ENCODE measurements at regions not wholly inside any gene's neighbourhood (a gene's known extent, or its start where the extent isn't known, plus 50 kb on each side); places are given as distances from the start of the nearest gene placed in this dataset.
"Not testable (repeated sequence)": the region's sequence is repeated elsewhere in the genome, so short reads cannot be mapped to it uniquely, and the experiment has no call there.

DNA sequence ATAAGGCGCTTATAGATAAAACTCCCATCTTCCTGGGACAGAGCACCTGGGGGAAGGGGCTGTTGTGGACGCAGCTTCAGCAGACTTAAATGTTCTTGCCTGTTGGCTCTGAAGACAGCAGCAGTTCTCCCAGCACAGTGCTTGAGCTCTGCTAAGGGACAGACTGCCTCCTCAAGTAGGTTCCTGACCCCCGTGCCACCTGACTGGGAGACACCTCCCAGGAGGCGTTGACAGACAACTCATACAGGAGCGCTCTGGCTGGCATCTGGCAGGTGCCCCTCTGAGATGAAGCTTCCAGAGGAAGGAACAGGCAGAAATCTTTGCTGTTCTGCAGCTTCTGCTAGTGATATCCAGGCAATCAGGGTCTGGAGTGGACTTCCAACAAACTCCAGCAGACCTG lies 383.1 kb upstream of the EMCN start:
- ATAC-seq, result not testable (repeated sequence)

DNA sequence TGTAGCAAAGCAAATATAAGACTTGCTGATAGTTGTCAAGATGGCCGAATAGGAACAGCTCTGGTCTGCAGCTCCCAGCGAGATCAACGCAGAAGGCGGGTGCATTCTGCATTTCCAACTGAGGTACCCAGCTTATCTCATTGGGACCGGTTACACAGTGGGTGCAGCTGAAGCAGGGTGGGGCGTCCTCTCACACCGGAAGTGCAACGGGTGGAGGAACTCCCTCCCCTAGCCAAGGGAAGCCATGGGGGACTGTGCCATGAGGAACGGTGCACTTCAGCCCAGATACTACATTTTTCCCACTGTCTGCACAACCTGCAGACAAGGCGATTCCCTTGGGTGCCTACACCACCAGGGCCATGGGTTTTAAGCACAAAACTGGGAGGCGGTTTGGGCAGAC lies 382.3 kb upstream of the EMCN start:
- ATAC-seq, result no peak

DNA sequence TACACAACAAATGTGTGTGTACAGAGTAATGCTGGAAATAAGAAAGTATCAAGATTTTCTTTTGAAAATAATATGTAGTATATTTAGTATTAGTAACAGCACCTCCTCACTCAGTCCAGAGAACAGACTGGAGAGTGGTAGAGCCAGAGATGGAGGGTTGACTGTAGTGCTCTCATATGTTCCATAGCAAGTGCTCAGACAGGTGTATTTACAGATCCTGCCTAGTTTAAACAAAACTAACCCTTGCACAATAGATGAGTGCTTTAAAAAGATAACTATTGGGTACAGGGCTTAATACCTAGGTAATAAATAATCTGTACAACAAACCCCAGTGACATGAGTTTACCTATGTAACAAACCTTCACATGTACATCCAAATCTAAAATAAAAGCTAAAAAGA lies 381.0 kb upstream of the EMCN start:
- no peak for ATAC-seq

DNA sequence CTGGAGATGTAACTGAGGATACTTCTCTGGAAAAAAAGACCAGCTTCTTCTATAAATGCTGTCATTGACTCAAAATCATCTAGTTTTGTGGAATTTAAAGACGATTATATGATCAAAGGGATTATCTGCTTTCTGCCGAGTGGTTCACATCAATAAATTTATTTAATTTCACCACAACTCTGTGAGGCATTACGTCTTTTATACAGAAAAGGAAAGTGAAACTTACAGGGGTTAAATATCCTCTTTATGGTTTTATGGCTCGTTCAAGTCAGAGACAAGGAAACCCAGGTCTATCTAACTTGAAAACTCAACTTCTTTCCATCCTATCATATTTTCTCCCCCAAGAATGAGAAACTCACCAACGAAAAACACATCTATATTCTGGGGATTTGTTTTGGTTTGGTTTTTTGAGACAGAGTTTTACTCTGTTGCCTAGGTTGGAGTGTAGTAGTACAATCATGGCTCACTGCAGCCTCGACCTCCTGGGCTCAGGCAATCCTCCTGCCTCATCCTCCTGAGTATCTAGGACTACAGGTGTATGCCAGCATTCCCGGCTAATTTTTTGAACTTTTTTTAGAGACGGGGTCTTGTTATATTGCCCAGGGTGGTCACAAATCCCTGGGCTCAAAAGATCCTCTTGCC lies 377.9 kb upstream of the EMCN start:
- peak; percentile 82 to 84 for ATAC-seq

DNA sequence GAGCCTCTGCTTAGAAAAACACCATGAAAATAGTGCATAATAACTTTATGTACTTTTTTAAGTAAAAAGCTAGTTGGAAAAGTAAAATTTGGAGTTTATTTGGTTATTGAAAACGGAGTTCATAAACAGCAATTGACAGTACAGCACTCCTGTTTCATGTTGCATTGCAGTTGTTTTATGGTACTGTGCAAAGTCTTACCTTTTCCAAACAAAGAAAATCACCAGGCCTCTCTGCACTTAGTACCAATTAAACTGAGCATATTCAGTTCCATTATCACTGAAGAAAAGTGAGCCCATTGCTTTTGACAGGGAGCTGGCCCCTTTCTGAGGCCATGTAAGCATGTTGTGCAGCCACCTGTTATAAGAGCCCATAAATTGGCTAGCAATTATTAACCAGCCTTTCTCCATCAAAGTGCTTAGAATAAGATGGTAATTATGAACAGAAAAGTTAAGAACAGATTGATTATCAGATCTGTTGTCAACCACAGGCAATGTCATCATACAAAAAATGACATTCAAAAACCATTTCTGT lies 376.6 kb upstream of the EMCN start:
- no peak for ATAC-seq

DNA sequence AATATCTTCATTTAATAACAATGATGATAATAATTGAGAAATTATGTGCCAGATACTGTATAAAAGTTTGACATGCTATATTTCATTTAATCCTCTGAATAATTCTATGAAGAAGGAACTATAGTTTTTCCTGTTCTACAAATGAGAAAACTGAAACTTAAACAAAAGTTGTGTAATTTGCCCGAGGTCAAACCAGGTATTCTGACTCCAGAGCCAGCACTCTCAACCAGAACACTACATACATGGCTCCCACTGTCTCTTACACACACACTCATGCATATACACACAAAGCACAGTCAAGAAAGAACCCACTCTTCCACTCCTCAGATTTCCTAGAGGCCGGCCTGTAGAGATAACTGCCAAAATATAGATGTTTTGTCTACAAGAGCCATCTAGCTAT lies 374.0 kb upstream of the EMCN start:
- no peak for ATAC-seq

DNA sequence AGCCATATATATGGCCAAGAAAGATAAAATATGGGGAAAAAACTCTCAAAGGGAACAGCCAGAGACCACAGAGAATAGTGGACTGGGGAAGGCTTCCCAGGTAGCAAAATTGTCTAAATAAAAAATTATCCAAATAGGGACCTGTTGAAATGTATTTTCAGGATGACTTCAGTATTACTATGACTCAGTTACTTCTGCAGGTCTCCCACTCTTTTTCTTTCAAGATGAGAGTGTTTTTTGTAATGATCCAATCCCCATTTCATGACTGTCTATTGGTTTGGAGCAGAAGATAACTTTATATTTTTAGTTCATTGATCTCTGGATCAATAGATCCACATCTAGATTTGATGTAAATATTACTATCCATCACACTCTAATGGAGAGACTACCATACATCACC lies 372.1 kb upstream of the EMCN start:
- no peak for ATAC-seq

DNA sequence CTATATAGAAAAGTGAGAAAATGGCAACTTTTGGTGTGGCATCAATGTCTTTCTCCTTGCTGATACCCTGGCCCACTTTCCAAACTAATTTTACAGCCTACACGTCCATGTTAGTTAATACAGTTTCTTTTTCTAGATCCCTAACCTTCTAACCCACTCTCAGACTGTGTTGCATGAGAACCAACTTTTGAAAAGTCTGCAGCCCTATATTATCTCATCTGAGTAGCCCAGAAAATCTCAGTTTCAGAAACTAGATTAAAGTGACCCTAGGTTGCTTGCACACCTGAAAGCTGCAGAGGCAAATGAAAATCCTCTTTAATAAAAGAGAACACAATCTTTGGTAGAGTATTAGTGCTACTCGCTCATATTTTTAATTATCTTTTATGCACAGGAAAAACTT lies 371.6 kb upstream of the EMCN start:
- ATAC-seq, result no peak

DNA sequence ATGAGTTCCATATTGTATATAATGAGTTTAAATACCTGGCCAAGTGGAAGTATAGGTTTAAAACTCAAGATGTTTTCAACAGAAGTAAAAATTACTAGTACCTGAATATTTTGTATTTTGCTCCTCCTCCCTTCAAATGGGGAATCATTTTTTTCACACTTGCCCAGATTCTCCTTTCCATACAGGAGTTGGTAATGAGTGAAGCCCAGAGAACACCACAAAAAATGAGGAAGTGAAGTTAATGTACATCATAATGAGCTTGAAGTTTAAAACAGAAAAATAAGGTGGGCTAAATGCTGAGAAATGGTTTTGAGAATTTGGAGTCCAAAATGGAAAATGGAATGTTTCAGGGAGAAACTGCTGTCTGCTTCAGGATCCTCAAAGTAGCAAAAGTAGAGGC lies 364.8 kb upstream of the EMCN start:
- no peak for ATAC-seq

DNA sequence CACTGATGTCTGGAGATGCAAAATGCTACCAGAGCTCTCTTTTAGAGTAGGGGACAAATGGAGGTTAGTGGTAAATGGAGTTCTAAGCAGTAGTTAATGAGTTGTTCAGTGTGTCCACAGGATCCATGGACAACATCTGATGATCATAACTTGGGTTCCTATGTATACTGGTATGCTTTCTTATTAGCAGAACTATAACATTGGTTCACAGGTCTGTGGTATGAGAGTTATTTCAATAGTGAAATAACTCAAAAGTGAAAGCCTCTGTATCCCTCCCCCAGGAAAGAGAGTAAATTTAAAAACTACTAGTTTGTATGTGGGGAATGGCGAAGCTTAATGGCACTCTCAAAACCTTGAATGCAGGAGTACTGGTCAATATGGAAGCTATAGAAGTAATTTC lies 363.5 kb upstream of the EMCN start:
- no peak for ATAC-seq

DNA sequence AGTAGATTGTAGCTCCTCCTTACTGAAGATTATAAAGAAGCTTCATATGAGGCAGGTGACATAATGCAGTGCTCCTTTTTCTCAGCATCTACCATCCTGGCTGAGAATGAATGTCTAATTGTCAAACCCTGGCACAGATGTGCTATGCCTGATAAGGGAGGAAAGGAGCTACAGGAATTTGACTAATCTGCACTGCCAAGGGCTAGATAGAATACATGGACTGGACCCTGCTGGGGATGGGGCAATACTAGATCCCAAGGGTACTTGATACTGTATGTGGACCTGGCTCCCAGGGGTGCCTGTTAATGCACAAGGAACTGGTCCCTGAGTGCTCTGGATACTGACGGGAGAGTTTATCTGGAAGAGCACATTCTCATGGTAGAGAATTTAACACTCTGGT lies 362.2 kb upstream of the EMCN start:
- no peak for ATAC-seq

DNA sequence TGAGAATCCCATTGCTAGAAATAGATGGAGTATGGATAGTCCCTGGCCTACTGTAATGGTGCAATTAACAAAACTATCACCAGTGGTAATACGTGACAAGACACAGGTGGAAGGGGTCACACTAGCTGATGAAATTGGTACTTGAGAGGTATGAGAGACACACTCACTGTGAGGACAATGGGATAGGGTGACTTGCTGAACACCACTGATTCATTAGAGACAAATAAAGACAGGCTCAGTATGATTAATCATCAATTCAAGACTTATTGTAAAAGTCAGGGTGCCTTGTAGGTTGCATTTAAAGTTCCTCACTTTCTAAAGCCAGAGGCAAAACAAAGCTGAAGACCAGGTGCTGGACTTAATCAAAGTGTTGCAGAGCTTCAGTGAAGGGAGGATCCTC lies 361.6 kb upstream of the EMCN start:
- ATAC-seq, result no peak

DNA sequence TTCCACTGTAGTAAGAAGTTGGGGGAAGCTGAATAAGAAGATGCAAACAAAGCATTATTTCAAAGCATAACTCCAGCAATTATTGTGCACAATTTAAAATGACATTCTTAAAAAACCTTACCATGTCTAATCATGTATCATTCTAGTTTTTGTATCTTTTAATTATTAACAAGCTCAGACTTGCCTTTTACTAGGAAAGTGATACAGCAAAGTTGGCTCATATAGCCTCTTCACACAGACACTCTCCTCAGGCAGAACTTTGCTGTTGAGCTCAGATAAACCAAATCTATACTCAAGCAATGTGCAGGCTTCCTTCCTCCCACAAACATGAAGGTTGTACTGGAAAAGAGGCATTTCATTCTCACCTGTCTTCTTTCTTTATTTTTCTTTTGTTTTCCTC lies 358.7 kb upstream of the EMCN start:
- ATAC-seq, result no peak

DNA sequence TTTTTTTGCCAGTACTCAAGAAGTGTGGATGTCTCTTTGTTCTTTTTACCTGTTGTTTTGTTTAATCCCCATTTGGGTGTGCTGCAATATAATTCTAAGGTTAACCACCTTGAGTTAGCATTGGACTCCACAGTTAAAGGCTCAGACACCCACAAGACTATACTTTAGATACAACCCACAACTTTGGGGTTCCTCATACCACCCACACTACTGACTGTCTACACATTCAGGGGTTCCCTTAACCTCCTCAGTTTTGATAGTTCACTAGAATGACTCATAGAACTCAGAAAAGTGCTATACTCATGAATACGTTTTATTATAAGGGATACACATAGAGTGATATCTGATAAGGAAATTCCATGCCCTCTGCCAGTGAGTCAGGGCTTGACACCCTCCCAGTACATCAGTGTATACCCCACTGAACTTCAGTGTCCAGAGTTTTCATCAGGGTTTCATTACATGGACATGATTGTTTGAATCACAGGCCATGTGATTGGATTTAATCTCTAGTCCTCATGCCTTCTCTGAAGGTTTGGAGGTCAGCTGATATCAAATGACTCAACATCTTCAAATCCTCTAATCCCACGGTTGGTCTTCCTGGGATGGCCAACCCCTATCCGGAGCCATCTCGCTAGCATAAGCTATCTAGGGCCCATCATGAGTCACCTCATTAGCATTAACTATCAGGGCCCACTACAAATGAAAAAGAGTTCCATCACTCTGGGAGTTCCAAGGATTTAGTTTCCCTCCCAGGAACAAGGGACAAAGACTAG lies 357.7 kb upstream of the EMCN start:
- ATAC-seq, result peak in 1 of 2 donors; percentile 38

DNA sequence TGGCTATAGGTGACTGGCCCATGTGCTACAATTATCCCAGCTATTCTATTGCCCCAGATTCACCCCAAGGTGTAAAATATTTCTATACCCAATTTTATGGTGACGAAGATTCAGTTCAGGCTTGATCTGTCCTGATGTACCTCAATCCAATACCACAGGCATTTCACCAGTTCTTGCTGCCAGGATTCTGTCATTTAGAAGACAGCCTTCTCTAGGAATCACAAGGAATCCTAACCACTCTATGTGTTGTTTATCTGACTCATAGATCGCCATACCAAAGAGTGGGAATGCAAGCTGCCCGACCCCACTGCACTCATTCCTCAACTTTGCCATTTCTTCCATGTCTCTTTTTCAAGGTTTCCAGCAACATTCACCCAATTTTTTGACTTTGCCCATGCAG lies 355.0 kb upstream of the EMCN start:
- ATAC-seq, result no peak

DNA sequence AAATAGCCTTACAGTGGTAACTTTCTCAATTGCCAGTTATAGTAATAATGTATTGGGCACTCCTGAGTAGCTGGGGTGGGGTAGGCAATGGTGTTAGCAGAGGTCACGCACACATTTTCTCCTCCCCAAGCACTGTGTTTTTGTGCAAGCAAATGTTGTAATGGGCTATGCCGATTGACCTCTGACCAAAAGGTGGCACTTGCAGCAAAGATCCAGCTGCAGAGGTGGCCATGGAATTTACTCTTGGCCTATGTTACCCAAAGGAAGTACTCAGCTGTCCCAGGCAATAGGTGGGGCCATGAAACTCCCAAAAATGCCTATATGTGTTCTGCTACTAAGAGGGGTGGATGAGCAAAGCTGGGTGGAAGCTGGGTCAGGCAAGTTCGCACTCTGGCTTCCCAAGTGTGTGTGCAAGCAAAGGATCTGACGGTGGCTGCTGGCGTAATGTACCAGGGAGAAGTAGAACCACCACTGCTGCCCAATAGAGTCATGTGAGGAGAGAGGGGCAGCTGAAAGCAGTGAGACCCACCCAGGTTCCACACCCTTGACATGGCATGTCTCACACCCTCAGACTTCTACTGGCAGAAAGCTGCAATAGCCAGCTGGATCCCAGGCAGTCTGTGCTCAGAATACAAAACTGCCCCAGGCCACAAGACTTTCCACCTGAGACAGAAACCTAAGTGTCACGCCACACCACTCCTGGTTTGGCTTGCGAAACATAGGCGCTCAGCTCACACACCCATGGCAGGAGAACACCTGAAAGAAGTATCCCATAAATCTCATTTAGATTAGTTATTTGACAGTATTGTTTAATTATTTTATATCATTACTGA lies 353.3 kb upstream of the EMCN start:
- no peak for ATAC-seq

DNA sequence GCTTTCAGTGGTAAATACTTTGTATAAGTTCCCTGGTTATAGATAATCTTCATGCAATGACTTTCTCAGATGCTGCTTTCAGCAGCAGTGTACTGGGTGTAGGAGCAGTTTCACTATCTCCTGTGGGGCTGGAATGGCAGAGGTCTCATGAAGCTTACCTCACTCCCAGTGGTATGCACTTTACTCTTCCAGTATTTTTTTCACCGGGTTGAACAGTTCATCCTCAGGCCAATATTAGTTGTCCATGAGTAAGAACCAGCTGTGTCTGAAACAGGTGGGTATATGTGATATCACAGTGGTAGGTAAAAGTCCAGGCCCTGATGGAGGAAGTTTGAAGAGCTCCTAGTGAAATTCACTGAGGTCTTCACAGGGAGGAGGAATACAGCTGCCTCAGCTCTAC lies 351.5 kb upstream of the EMCN start:
- no peak for ATAC-seq

DNA sequence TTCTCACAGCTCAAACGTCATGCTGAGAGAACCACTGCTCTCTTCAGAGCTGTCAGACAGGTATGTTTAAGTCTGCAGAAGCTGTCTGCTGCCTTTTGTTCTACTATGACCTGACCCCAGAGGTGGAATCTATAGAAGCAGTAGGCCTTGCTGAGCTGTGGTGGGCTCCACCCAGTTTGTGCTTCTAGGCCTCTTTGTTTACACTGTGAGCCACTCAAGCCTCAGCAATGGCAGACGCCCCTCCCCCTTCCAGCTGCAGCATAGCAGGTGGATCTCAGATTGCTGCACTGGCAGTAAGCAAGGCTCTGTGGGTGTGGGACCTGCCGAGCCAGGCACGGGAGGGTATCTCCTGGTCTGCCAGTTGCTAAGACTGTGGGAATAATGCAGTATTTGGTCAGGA lies 350.5 kb upstream of the EMCN start:
- not testable (repeated sequence) for ATAC-seq

DNA sequence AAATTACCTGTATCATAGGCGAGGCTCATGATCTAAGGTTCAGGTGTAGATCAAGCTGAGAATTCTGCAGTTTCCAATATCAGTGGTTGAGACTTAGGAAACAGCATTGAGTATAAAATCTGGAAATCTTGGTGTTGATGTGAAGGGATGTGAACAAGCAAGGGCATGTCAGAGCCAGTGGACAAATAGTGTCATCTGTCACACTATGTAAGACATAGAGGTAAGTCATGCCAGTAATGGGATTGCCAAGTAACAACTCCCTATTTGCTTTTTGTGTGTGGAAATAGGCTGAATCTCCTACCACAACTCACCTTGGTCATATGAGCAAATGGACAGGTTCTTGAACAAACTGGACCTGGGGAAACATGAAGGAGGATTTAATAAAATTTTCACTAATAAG lies 334.5 kb upstream of the EMCN start:
- ATAC-seq, result no peak

DNA sequence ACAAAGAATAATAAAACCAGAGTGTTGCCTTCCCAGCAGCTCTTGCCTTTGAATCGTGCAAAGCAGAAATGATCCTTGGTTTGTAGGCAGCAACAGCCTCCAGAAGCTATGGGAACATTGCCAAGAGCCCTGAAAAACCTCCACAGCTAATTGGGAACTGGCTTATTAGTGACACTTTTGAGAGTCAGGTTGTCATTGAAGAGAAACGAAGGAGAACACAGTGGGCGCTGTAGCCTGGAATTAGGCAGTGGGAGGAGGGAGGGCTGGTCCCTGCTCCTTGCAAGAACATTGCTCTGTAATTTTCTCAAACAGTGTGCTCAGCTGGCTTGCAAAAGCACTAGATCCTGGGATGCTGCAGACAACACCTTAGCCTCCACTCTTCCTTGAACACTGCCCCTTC lies 331.5 kb upstream of the EMCN start:
- no peak for ATAC-seq

DNA sequence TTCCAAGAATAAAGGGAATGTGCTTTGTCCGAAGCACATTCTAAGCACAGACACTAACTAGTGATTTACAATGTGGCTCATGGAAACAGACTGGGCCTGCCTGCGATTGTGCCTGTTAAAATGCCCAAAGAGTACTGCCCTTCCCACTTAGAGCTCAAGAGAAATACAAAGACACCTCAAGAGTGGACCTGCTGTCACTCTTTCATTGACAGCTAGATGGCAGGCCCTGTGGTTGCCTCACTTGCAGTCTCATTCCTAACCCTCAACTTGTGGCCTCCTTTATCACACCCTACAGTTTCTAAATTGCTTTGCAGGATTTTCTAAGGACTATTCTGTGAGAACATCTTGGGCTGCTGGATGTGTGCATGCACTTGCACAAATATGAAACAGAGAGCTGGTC lies 331.0 kb upstream of the EMCN start:
- ATAC-seq, result no peak

DNA sequence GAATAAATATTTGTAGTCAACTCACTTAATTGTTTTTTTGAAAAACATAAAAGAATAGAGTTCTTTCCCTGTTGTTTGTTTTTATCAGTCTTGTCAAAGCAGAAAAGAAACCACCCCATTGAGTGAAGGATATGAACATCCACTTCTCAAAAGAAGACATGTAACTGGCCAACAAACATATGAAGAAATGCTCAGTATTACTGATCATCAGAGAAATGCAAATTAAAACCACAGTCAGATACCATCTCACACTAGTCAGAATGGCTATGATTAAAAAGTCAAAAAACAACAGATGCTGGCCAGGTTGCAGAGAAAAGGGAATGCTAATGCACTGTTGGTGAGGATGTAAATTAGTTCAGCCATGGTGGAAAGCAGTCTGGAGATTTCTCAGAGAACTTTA lies 326.1 kb upstream of the EMCN start:
- ATAC-seq, result no peak

DNA sequence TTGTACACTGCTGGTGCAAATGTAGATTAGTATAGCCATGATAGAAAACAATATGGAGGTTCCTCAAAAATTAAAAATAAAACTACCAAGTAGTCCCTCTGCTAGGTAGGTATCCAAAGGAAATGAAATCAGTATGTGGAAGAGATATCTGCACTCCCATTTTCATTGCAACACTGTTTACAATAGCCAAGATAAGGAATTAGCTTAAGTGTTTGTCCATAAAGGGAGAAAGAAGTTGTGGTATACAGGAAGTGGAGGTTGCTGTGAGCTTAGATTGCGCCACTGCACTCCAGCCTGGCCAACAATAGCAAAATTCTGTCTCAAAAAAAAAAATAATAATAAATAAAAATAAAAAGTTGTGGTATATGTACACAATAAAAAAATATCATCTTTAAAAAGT lies 325.0 kb upstream of the EMCN start:
- ATAC-seq, result no peak

DNA sequence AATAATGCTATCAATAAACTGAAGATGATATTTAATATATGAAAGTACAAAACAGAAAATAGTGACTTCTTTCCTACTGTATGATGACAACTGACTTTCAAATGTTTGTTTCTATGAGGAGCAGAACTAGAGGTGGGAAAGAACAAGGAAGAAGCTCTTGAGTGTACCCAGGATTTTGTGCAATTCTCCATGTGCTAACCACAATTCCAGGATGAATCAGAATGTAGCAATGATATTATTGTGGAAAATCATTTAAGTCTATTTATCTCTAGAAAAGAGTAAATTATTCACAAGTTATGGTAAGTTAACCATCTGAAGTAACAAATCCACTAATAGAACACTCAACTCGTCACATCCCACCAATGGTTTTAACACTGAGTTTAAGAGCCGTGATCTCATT lies 324.1 kb upstream of the EMCN start:
- no peak for ATAC-seq

Measured in activated CD4-positive, CD25-positive, alpha-beta regulatory T cell treated with anti-CD3 and anti-CD28 coated beads, Interleukin-2, amount 50 U/mL, for 24 hours (primary cell).